ENCODE measurements at regions not wholly inside any gene's neighbourhood (a gene's known extent, or its start where the extent isn't known, plus 50 kb on each side); places are given as distances from the start of the nearest gene placed in this dataset.

GRCh38 chr12:20305470-20305869, 62.9 kb upstream of the PDE3A start:
- in situ Hi-C loops (cut with MboI; ENCODE audit: low sequenced_read_pairs, unreplicated experiment) = no loop called here
- no peak for TF ChIP-seq CTCF (IDR thresholded peaks at IDR 0.05; ENCODE audit: borderline replicate concordance, control extremely low read depth, extremely low read depth, insufficient read depth, missing control alignments)

GRCh38 chr12:20309504-20310148, 58.7 kb upstream of the PDE3A start:
- in situ Hi-C loops (cut with MboI; ENCODE audit: low sequenced_read_pairs, unreplicated experiment) = no loop called here
- no peak for DNase-seq (ENCODE audit: low spot score)
- no peak for TF ChIP-seq CTCF (IDR thresholded peaks at IDR 0.05; ENCODE audit: borderline replicate concordance, control extremely low read depth, extremely low read depth, insufficient read depth, missing control alignments)

More at GRCh38 chr12:20305470-20305869, 62.9 kb upstream of the PDE3A start:
- no peak for DNase-seq (ENCODE audit: low spot score)

DNA sequence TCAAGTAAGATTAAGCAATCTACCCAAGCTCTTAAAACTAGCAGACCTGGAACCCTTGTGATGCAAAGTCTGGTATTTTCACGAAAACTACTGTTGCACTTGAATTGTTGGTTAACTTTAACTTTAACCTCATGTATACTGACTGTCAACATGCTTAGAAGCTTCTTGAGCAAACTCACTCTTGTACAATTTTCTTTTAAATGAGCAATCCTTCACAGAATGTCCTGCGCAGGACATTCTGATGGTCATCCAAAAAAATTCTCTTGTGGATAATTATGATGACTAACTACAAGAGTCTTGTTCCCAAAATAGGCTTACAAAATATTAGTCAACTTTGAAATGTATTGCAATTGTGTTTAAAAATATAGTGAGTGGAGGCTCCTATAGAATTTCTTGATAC, 54.0 kb upstream of the PDE3A start:
- no peak for DNase-seq (ENCODE audit: low spot score)
- in situ Hi-C loops (cut with MboI; ENCODE audit: low sequenced_read_pairs, unreplicated experiment) = no loop called here
- no peak for TF ChIP-seq CTCF (IDR thresholded peaks at IDR 0.05; ENCODE audit: borderline replicate concordance, control extremely low read depth, extremely low read depth, insufficient read depth, missing control alignments)

DNA sequence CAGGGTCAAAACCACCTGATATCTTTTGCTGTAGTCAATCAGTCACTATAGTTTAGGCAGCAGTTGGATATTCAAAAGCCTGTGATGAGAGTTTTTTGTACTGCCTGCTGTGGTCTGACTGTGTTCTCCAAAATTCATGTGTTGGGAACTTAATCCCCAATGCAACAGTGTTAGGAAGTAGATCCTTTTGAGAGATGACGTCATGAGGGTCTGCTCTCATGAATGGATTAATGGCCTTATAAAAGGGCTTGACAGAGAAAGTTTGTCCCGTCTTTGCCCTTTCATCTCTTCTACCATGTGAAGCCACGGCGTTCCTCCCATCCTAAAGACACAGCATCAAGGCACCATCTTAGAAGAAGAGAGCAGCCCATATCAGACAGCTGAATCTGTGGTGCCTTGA, 50.8 kb upstream of the PDE3A start:
- DNase-seq (ENCODE audit: low spot score) = no peak
- in situ Hi-C loops (cut with MboI; ENCODE audit: low sequenced_read_pairs, unreplicated experiment) = no loop called here
- no peak for TF ChIP-seq CTCF (IDR thresholded peaks at IDR 0.05; ENCODE audit: borderline replicate concordance, control extremely low read depth, extremely low read depth, insufficient read depth, missing control alignments)
